ENCODE measurements at regions not wholly inside any gene's neighbourhood (a gene's known extent, or its start where the extent isn't known, plus 50 kb on each side); places are given as distances from the start of the nearest gene placed in this dataset.
A peak's percentile ranks its signal among the peaks of the same experiment; 100 is the strongest.

DNA sequence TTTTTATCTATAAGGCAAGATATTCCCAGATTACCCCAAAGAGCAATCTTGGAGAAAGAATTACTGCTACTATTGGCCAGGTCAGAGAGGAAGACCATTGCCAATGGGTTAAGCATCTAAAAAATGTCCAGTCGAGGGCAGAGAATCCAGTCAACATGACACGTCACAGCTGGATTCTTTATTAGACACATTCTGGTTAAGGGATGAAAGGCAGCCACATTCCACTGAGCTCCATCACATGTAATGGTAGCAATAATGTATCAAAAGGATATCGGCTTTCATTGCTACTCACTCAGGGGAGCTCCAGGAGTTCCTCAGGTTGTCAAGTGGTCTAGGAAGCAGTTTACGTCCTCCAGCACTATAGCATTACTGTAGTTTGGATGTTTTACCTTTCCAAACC, 421.1 kb downstream of the PLOD2 start:
- H3K27me3 ChIP-seq (ENCODE audit: control insufficient read depth in 1 of 2, insufficient read depth in 1 of 2, low read length in 2 of 2) = no peaks in the 10 kb centered on the region
- H4K8ac ChIP-seq (ENCODE audit: low read length) = no peak overlapping the region
- H3K18ac ChIP-seq (ENCODE audit: low read depth in 1 of 2, low read length in 2 of 2) = no peak overlapping the region
- no peaks in the 10 kb centered on the region for H3K36me3 ChIP-seq (ENCODE audit: control insufficient read depth in 1 of 2, insufficient read depth in 2 of 2, low read depth in 1 of 2, low read length in 2 of 2)
- peaks cover 1% of the 10 kb centered on the region for H3K4me1 ChIP-seq (ENCODE audit: control insufficient read depth, insufficient read depth, low read depth, low read length)
- no peak overlapping the region for H3K14ac ChIP-seq (ENCODE audit: low read length in 2 of 2)
- no peak overlapping the region for H2BK120ac ChIP-seq (ENCODE audit: low read depth, low read length)
- H3K9ac ChIP-seq (ENCODE audit: low read length) = no peak overlapping the region
- no peaks in the 10 kb centered on the region for H3K9me3 ChIP-seq (ENCODE audit: control insufficient read depth, low read length)
- H3K23ac ChIP-seq (ENCODE audit: low read length in 2 of 2) = no peak overlapping the region
- H2BK5ac ChIP-seq (ENCODE audit: low read depth, low read length, poor library complexity, severe bottlenecking) = no peak overlapping the region
- H3K4ac ChIP-seq (ENCODE audit: low read depth in 1 of 2, low read length in 2 of 2) = no peak overlapping the region
- no peak overlapping the region for H3K4me2 ChIP-seq (ENCODE audit: low read length, poor library complexity, severe bottlenecking)
- H2BK12ac ChIP-seq (ENCODE audit: low read length in 2 of 2) = no peak overlapping the region
- no peak overlapping the region for H3K4me3 ChIP-seq (ENCODE audit: insufficient read depth in 1 of 2, low read depth in 1 of 2, low read length in 2 of 2)
- WGBS = 71% methylated on average over 4 of the region's 4 CpGs
- no peaks in the 10 kb centered on the region for H3K79me1 ChIP-seq (replicated peaks; ENCODE audit: low read length, poor library complexity, severe bottlenecking)
- H2AFZ ChIP-seq (ENCODE audit: low read depth, low read length) = no peak overlapping the region
- no peak overlapping the region for H4K91ac ChIP-seq (ENCODE audit: low read length)
- no peak overlapping the region for H2AK5ac ChIP-seq (ENCODE audit: low read length, severe bottlenecking)
- no peak overlapping the region for H3K27ac ChIP-seq (ENCODE audit: low read length, poor library complexity, severe bottlenecking)
- H2BK15ac ChIP-seq (ENCODE audit: low read depth, poor library complexity, severe bottlenecking) = no peak overlapping the region
- DNase-seq = peak; percentile 8

DNA sequence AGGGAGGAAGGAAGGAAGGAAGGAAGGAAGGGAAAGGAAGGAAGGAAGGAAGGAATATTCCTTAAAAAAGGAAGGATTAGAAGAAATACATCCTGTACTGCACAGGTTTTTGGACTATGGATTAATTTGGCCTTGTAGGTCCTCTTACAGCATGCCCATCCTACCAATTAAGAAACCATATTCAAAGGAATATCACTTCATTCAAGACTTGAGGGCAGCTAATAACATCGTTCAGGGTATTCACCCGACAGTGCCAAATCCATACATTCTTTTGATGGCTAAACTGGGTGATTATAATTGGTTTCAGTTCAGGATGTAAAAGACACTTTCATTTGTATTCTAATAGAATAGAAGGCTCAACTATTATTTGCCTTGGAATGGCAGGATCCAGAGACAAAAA, 410.3 kb downstream of the PLOD2 start:
- H3K18ac ChIP-seq (ENCODE audit: low read depth in 1 of 2, low read length in 2 of 2) = no peak overlapping the region
- H3K27ac ChIP-seq (ENCODE audit: low read length, poor library complexity, severe bottlenecking) = no peak overlapping the region
- no peak overlapping the region for H3K9ac ChIP-seq (ENCODE audit: low read length)
- no peak overlapping the region for H3K4me3 ChIP-seq (ENCODE audit: insufficient read depth in 1 of 2, low read depth in 1 of 2, low read length in 2 of 2)
- H4K8ac ChIP-seq (ENCODE audit: low read length) = no peak overlapping the region
- no peak overlapping the region for H2AFZ ChIP-seq (ENCODE audit: low read depth, low read length)
- no peak overlapping the region for H3K4me2 ChIP-seq (ENCODE audit: low read length, poor library complexity, severe bottlenecking)
- no peak overlapping the region for H2BK5ac ChIP-seq (ENCODE audit: low read depth, low read length, poor library complexity, severe bottlenecking)
- H2BK12ac ChIP-seq (ENCODE audit: low read length in 2 of 2) = no peak overlapping the region
- no peak overlapping the region for H3K23ac ChIP-seq (ENCODE audit: low read length in 2 of 2)
- H3K4ac ChIP-seq (ENCODE audit: low read depth in 1 of 2, low read length in 2 of 2) = no peak overlapping the region
- no peak overlapping the region for H2BK15ac ChIP-seq (ENCODE audit: low read depth, poor library complexity, severe bottlenecking)
- no peaks in the 10 kb centered on the region for H3K9me3 ChIP-seq (ENCODE audit: control insufficient read depth, low read length)
- no peaks in the 10 kb centered on the region for H3K27me3 ChIP-seq (ENCODE audit: control insufficient read depth in 1 of 2, insufficient read depth in 1 of 2, low read length in 2 of 2)
- no peaks in the 10 kb centered on the region for H3K4me1 ChIP-seq (ENCODE audit: control insufficient read depth, insufficient read depth, low read depth, low read length)
- H3K79me1 ChIP-seq (replicated peaks; ENCODE audit: low read length, poor library complexity, severe bottlenecking) = no peaks in the 10 kb centered on the region
- WGBS = 92% methylated on average over 2 of the region's 2 CpGs
- no peaks in the 10 kb centered on the region for H3K36me3 ChIP-seq (ENCODE audit: control insufficient read depth in 1 of 2, insufficient read depth in 2 of 2, low read depth in 1 of 2, low read length in 2 of 2)
- H3K14ac ChIP-seq (ENCODE audit: low read length in 2 of 2) = no peak overlapping the region
- H4K91ac ChIP-seq (ENCODE audit: low read length) = no peak overlapping the region
- DNase-seq = no peak
- no peak overlapping the region for H2BK120ac ChIP-seq (ENCODE audit: low read depth, low read length)
- H2AK5ac ChIP-seq (ENCODE audit: low read length, severe bottlenecking) = no peak overlapping the region

DNA sequence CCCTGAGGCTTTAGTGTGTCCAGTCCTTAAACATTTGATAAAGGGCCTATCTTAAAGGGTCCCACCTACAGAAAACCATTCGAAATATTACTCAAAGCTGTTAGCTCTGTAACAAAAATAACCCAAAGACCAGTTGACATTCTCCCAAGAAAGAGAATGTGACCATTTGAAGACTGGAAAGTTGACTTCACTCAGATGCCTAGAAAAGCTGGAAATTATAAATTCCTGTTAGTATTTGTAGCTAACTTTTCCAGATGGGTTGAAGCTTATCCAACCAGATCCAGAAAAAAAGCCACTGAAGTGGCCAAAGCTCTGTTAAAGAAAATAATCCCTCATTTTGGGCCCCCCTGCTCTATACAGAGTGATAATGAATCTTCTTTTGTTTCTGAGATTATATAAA, 408.4 kb downstream of the PLOD2 start:
- Histone ChIP-seq H2AFZ (ENCODE audit: low read depth, low read length) (no peak overlapping the region), H3K9me3 (ENCODE audit: control insufficient read depth, low read length) (no peaks in the 10 kb centered on the region), H2BK12ac (ENCODE audit: low read length in 2 of 2) (no peak overlapping the region), H3K4me1 (ENCODE audit: control insufficient read depth, insufficient read depth, low read depth, low read length) (no peaks in the 10 kb centered on the region), H3K27me3 (ENCODE audit: control insufficient read depth in 1 of 2, insufficient read depth in 1 of 2, low read length in 2 of 2) (no peaks in the 10 kb centered on the region), H4K8ac (ENCODE audit: low read length) (no peak overlapping the region), H2AK5ac (ENCODE audit: low read length, severe bottlenecking) (no peak overlapping the region), H3K18ac (ENCODE audit: low read depth in 1 of 2, low read length in 2 of 2) (no peak overlapping the region), H3K4ac (ENCODE audit: low read depth in 1 of 2, low read length in 2 of 2) (no peak overlapping the region), H4K91ac (ENCODE audit: low read length) (no peak overlapping the region), H3K4me3 (ENCODE audit: insufficient read depth in 1 of 2, low read depth in 1 of 2, low read length in 2 of 2) (no peak overlapping the region), H2BK120ac (ENCODE audit: low read depth, low read length) (no peak overlapping the region), H3K79me1 (replicated peaks; ENCODE audit: low read length, poor library complexity, severe bottlenecking) (no peaks in the 10 kb centered on the region), H3K9ac (ENCODE audit: low read length) (no peak overlapping the region), H3K14ac (ENCODE audit: low read length in 2 of 2) (no peak overlapping the region), H3K23ac (ENCODE audit: low read length in 2 of 2) (no peak overlapping the region), H3K27ac (ENCODE audit: low read length, poor library complexity, severe bottlenecking) (no peak overlapping the region), H3K4me2 (ENCODE audit: low read length, poor library complexity, severe bottlenecking) (no peak overlapping the region), H2BK15ac (ENCODE audit: low read depth, poor library complexity, severe bottlenecking) (no peak overlapping the region), H3K36me3 (ENCODE audit: control insufficient read depth in 1 of 2, insufficient read depth in 2 of 2, low read depth in 1 of 2, low read length in 2 of 2) (no peaks in the 10 kb centered on the region), H2BK5ac (ENCODE audit: low read depth, low read length, poor library complexity, severe bottlenecking) (no peak overlapping the region)
- DNase-seq = no peak
- 0% methylated on average over 1 of the region's 1 CpG for WGBS

DNA sequence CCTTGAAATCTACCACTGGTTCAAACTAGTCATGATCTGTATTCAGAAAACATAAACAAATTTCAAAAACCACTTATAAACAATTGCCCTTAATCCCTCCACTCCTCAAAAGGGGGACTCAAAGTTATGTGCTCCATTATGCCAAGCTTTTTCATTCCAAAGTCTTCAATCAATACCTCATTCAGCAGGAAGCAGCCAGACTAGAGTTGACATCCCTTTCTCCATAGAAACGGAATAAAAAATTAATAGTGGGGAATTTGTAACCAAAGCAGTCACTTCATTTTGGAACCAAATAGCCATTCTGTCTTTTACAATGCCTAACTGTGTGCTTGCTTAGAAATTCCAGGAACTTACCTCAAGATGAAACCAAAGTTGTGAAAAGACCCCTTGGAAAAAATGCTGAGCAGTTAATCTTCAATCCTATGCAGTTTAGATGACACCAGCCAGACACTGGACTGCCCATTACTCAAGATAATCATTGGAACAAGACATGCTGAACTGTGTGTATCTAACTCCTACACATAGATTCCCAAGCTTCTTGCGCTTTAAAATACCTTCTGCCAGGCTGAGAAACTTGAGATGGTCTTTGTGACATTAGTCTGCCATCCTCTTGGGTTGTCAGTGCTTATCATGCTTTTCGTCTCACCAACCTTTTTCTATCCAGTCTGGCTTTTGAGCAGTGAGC, 406.2 kb downstream of the PLOD2 start:
- WGBS = 100% methylated on average over 2 of the region's 3 CpGs
- Histone ChIP-seq H3K4me3 (ENCODE audit: insufficient read depth in 1 of 2, low read depth in 1 of 2, low read length in 2 of 2) (no peak overlapping the region), H4K8ac (ENCODE audit: low read length) (no peak overlapping the region), H3K23ac (ENCODE audit: low read length in 2 of 2) (no peak overlapping the region), H3K79me1 (replicated peaks; ENCODE audit: low read length, poor library complexity, severe bottlenecking) (no peaks in the 10 kb centered on the region), H2BK5ac (ENCODE audit: low read depth, low read length, poor library complexity, severe bottlenecking) (no peak overlapping the region), H3K4ac (ENCODE audit: low read depth in 1 of 2, low read length in 2 of 2) (no peak overlapping the region), H3K9me3 (ENCODE audit: control insufficient read depth, low read length) (no peaks in the 10 kb centered on the region), H3K14ac (ENCODE audit: low read length in 2 of 2) (no peak overlapping the region), H2AFZ (ENCODE audit: low read depth, low read length) (no peak overlapping the region), H3K4me2 (ENCODE audit: low read length, poor library complexity, severe bottlenecking) (no peak overlapping the region), H2BK120ac (ENCODE audit: low read depth, low read length) (no peak overlapping the region), H3K9ac (ENCODE audit: low read length) (no peak overlapping the region), H3K4me1 (ENCODE audit: control insufficient read depth, insufficient read depth, low read depth, low read length) (no peaks in the 10 kb centered on the region), H2BK15ac (ENCODE audit: low read depth, poor library complexity, severe bottlenecking) (no peak overlapping the region), H4K91ac (ENCODE audit: low read length) (no peak overlapping the region), H3K36me3 (ENCODE audit: control insufficient read depth in 1 of 2, insufficient read depth in 2 of 2, low read depth in 1 of 2, low read length in 2 of 2) (no peaks in the 10 kb centered on the region), H2BK12ac (ENCODE audit: low read length in 2 of 2) (no peak overlapping the region), H3K18ac (ENCODE audit: low read depth in 1 of 2, low read length in 2 of 2) (no peak overlapping the region), H3K27me3 (ENCODE audit: control insufficient read depth in 1 of 2, insufficient read depth in 1 of 2, low read length in 2 of 2) (no peaks in the 10 kb centered on the region), H3K27ac (ENCODE audit: low read length, poor library complexity, severe bottlenecking) (no peak overlapping the region), H2AK5ac (ENCODE audit: low read length, severe bottlenecking) (no peak overlapping the region)
- DNase-seq = no peak
